ENCODE measurements at regions not wholly inside any gene's neighbourhood (a gene's known extent, or its start where the extent isn't known, plus 50 kb on each side); places are given as distances from the start of the nearest gene placed in this dataset.

- DNase-seq, result no peak
These were observed 104.0 kb upstream of the PLEKHA5 start for GRCh38 chr12:19025582-19025981.

GRCh38 chr12:19026034-19026433 lies 103.5 kb upstream of the PLEKHA5 start:
- no peak for DNase-seq

DNA sequence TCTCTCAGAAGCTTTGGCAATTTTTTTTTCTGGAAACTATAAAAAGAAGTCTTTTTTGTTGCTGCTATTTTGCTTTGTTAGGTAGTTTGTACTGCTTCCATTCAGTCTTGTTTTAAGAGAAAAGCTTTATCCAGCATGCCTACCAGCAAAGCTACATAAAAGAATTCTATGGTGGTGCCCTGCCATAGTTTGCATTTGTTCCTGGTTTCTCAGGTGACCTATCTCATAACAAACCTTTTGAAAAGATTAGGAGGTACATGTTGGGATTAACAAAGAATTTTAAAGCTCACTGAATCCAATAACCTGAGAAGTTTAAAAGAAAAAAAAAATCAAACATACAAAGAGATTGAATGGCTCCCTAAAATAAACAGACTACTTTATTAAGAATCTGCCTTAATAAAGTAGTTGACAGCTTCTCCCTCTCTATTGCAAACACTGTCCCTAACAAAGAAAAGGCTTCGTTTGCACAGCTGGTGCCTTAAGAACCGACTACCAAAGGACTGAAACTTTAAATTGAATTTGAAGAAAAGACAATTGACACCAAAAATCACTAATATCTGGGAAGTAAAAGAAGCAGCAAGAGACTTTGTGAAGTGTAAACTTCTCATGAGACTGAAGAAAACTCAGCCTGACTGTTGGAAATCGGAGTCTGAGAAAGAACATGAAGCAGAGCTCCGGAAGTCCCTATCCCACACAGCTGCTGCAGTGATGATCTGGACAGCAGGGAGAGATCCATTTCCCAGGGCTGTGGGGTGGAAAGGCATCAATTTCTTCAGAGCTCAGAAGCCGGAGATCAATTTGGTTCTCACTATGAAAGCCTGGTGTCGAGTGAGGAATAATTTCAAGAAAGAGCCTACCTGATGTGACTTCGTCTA lies 102.7 kb upstream of the PLEKHA5 start:
- no peak for DNase-seq

DNA sequence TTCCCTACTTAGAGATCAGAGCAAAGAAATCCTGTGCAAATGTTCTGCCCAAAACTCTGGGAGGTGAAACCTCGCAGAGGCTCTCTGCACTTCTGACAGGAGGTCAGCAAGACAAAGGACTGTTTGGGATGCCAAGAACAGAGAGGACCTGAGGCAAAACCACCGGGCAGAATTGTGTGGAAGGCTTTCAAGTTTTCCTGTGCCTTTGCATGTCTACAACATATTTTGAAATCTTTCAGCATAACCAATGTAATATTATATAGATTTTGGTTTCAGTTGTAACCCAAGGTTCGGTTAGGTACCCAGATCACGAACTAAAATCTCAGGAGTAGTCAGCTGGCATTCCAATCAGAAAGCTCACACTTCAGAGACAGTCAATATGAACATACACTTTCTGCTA lies 99.4 kb upstream of the PLEKHA5 start:
- no peak for DNase-seq

GRCh38 chr12:19030603-19031002 lies 98.9 kb upstream of the PLEKHA5 start:
- no peak for DNase-seq

DNA sequence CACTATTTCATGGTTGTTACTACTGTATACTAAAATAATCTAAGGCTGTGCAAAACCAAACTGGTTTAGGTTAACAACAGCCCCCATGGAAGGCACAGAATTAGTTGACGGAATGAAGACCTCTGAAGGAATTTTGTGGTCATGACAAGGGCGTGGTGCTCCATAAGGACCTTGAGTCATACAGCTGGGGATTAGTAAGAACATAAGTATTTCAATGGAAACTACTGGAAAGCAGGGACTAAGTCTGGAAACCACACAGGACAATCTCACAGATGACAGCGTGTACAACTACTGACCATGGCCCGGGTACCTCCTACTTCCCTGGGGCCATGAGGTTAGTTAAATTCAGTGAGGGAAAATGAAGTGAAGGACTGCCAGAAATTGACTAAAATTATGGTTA lies 98.5 kb upstream of the PLEKHA5 start:
- no peak for DNase-seq

DNA sequence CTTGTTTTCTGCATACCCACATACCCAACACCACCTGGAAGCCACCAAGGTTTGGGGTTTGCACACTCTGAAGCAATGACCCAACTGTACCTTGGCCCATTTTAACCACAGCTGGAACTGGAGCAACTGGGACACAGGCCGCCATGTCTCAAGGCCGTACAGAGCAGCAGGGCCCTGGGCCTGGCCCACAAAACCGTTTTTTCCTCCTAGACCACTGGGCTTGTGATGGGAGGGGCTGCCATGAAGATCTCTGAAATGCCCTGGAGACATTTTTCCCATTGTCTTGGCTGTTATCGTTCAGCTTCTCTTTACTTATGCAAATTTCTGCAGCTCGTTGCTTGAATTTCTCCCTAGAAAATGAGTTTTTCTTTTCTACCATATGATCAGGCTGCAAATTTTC lies 96.7 kb upstream of the PLEKHA5 start:
- no peak for DNase-seq

GRCh38 chr12:19033244-19033643 lies 96.3 kb upstream of the PLEKHA5 start:
- no peak for DNase-seq

DNA sequence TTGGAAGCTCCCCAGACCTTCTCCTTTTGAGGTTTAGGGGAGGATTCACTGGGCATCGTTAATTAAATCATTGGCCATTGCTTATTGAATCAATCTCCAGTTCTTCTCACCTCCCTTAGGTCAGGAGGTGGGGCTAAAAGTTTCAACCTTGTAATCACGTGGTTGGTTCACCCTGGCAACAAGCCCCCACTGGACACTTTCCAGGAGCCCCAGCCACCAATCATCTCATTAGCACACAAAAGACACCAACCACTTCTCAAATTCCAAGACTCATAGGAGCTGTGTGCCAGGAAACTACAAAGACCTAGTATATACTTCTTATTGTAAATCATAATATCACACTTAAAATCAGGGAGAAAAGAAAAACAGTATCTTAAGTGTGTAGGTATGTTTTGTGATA lies 94.6 kb upstream of the PLEKHA5 start:
- no peak for DNase-seq

DNA sequence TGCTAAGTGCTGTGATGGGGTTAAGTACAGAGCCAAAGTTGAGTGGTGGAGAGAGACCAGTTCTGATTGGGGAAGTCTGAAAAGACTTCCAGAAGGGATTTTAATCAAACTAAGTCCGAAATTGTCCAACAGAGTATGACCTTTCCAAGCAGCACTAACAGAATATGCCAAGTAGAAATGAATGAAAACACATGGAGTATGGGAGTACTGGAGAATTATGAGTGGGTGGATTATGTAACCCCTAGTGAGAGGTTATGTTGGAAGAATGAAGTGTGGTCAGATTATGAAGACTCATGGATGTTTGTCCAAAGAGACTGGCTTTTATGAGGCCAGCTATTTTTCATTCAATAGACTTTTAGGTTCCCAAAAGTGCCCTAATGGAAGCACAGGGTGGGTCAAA lies 94.0 kb upstream of the PLEKHA5 start:
- no peak for DNase-seq

DNA sequence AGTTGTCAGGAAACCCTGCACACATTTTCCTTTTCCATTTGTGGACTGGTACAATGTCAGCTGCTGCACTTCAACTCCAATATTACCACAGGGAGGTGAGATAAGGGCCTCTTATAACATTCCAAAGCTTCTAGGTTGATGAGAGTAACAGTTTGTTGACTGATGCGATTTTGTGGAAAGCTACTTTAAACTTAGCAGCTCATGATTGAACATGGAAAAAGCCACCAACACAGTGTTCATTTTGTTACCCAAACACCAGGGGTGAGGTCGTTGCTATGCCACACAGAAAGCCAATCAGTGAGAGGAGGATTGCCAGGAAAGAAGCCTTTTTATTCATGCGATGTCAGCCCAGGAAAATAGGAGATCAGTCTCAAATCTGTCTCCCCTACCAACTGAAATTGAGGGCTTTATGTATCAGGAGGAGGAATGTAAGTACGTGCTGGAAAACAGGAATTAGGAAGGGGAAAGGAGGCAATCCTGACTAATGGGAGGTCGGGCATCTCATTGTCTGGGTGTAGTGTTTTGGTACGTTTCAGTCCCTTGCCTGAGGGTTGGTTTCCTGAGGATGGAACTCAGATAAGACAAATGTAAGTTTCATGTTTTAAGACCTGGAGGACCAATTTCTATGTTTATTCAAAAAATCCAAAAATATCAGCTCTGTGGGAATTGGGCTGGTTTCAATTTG lies 92.7 kb upstream of the PLEKHA5 start:
- DNase-seq, result no peak

DNA sequence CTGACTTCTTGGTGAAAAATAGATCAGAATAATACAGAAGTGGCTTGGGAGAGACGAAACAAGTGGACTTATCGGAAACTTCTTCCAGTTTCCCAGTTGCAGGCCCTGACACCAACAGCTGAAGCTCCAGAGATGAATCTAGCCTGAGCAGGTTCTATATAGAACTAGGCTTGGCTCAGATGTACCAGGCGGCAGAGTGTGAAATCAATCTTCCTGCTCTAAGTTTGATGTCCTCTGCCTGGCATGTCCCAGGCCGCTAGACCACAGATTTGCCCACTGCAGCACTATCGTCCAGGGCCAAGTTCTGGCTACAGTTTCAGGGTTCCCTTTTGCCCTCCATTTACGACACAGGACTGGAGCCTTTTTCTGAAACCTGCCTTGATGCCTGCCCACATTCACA lies 91.3 kb upstream of the PLEKHA5 start:
- DNase-seq, result no peak

DNA sequence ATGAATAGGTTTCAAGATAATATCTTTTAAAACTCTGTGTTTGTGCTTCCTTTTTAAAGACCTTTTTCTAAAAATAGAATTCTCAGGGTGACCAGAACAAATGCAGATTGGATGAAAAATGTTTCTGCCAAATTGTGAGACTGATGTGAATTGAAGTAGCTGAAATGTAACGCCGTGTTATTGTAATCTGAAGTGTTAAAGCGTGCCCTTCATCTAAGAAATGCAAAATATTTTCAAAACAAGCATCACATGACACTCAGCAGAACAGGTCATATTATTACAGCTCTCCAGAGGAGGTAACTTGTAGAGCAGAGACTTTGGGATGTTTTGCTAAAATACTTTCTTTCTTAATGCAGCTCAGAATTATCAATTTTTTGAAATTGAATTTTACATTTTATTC lies 90.0 kb upstream of the PLEKHA5 start:
- DNase-seq, result no peak

- no peak for DNase-seq
These were observed 87.3 kb upstream of the PLEKHA5 start for GRCh38 chr12:19042221-19042620.

DNA sequence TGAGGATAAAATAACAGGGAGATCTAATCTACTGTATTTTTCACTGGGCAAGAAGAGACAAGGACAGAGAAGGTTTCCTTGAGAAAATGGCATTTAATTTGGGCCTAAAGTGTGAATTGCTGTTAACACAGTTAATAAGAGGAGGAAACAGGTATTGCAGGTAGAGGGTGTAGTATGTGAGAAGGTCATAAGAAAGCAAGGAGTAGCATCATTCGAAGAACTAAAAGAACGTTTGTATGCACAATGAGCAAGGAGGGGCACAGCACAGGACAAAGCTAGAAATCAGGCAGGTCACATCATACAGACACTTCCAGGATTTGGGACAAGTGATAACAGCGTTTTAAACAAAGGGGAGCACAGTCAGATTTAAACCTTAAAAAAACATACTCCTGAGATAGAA lies 85.1 kb upstream of the PLEKHA5 start:
- no peak for DNase-seq

- no peak for DNase-seq
These were observed 84.6 kb upstream of the PLEKHA5 start for GRCh38 chr12:19044891-19045290.

GRCh38 chr12:19045426-19045825 lies 84.1 kb upstream of the PLEKHA5 start:
- DNase-seq, result no peak

DNA sequence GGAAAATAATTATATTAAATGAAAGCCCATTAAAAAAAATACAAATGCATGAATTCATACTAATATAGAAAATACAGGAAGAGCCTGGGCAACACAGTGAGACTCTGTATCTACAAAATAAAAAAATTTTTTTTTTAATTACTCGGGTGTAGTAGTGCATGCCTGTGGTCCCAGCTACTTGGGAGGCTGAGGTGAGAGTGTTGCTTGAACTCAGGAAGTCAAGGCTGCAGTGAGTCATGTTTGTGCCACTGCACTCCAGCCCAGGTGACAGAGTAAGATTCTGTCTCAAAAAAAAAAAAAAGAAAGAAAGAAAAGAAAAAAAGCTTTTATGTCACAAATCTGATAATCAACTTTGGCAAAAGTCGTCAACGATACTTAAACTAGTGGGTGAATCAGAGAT lies 80.6 kb upstream of the PLEKHA5 start:
- DNase-seq, result no peak

DNA sequence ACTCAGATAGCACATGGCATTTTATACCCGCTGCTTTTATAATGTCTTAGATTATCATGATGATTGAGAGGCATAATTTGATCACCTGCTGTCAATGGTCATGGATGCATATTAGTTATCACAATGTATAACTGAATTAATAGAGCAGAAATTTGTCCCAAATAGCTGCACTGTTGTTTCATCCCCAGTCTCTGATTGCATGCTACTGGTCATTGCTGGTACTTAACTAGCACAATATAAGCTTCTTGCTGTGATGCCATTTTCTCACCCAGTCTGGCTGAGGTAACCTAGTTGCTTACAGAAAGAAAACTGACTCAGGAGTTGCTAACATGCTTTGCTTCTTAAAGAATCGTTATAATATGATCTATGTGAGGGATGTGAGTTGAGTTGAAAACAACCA lies 76.8 kb upstream of the PLEKHA5 start:
- no peak for DNase-seq

- no peak for DNase-seq
These were observed 76.3 kb upstream of the PLEKHA5 start for GRCh38 chr12:19053218-19053617.

- no peak for DNase-seq
These were observed 75.5 kb upstream of the PLEKHA5 start for GRCh38 chr12:19054035-19054434.

DNA sequence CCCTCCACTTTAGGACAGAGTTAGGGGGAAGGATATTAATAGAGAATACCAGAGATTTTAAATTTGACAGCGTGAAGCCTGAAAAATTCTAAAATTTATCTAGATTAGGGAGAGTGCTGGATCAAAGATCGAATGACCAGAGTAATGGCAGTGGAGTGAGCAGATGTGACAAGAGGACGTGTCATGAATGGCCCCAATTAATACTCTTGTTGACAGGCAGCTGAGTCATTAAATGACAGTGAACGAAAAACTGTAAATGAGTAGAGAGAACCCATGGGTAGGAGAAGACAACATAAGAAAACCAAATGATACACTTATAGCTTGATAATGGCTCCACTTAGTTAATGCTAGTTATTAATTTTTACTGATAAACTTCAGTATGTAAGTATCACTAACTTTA lies 73.9 kb upstream of the PLEKHA5 start:
- DNase-seq, result no peak

DNA sequence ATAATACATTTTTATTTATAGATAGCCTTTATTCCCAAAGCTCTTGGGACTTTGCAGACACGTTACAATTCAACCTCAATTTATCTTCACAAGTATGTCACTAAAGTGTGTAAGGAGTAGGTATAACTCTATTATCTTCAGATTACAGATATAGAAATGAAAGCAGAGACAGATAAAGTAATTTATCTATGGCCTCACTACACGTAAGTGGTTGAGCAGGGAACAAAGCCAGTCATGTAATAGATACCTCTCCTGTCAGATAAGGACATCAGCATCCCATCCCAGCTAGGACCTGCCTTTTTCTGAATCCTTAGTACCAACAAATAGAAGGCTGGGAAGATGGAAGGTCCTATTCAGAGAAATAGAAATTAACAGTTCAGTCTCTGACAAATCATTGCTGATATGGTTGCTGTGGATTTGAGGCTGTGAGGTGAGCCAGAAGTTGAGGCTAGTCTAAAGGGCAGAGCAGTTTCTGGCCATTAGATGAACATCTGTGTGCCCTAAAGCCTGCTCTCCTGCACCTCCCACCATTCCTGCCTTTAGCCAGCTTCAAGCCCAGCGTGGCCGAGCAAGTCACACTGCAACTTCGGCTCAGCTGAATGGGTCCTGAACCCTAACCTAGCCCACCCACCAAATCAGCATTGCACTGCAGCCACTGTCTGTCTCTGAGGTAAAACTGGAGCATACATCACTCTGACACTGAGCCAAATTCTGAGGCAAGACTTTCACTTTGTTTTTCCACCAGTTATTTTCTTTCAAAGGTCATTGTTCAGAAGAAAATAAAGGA lies 71.1 kb upstream of the PLEKHA5 start:
- DNase-seq, result no peak

- DNase-seq, result no peak
These were observed 64.8 kb upstream of the PLEKHA5 start for GRCh38 chr12:19064713-19065112.
